Osteoblast (primary cell): ENCODE measurements at regions not wholly inside any gene's neighbourhood (a gene's known extent, or its start where the extent isn't known, plus 50 kb on each side); places are given as distances from the start of the nearest gene placed in this dataset.
A peak's percentile ranks its signal among the peaks of the same experiment; 100 is the strongest.

Experiments used
- DNase-seq: peaks from one replicate; pipeline ENCODE4 v3.0.0; 2011; ENCODE audit warnings: low spot score, mixed read lengths; ENCODE audit not compliant: insufficient read length; ENCODE audit errors: missing footprints
- H2AFZ ChIP-seq: 2 replicates; pipeline ENCODE4 v1.6.0; 2011; ENCODE audit warnings: mild to moderate bottlenecking, low read length
- H3K27ac ChIP-seq: 2 replicates; pipeline ENCODE4 v1.5.1; 2011; ENCODE audit warnings: mild to moderate bottlenecking, low read depth, low read length, moderate library complexity
- H3K27me3 ChIP-seq: 2 replicates; pipeline ENCODE4 v1.6.0; 2012; ENCODE audit warnings: mild to moderate bottlenecking, control low read depth, inconsistent platforms, low read length, moderate library complexity; ENCODE audit not compliant: insufficient read depth
- H3K36me3 ChIP-seq: 2 replicates; pipeline ENCODE4 v1.5.1; 2011; ENCODE audit warnings: mild to moderate bottlenecking, low read length, control low read depth, moderate library complexity; ENCODE audit not compliant: insufficient read depth
- H3K4me1 ChIP-seq: 2 replicates; pipeline ENCODE4 v1.5.1; 2011; ENCODE audit warnings: mild to moderate bottlenecking, low read length, control low read depth, moderate library complexity; ENCODE audit not compliant: insufficient read depth
- H3K4me2 ChIP-seq: 2 replicates; pipeline ENCODE4 v1.6.0; 2011; ENCODE audit warnings: mild to moderate bottlenecking, low read length; ENCODE audit not compliant: insufficient read depth
- H3K4me3 ChIP-seq: fragments of 200-600 bp; sonication (generic); 3 replicates; pipeline ENCODE4 v1.5.1; 2012; ENCODE audit warnings: mild to moderate bottlenecking, low read length, inconsistent platforms; ENCODE audit not compliant: insufficient read depth
- H3K79me2 ChIP-seq: 2 replicates; pipeline ENCODE4 v1.6.0; 2012; ENCODE audit warnings: mild to moderate bottlenecking, low read length, control low read depth, inconsistent platforms; ENCODE audit not compliant: insufficient read depth
- H3K9me3 ChIP-seq: 2 replicates; pipeline ENCODE4 v1.5.1; 2011; ENCODE audit warnings: low read depth, low read length, control low read depth
- H4K20me1 ChIP-seq: 2 replicates; pipeline ENCODE4 v1.6.0; 2012; ENCODE audit warnings: mild to moderate bottlenecking, low read length, control low read depth; ENCODE audit not compliant: insufficient read depth
- TF ChIP-seq, protein P1 (sequence below): IDR thresholded peaks from 2 replicates; pipeline ENCODE4 v1.5.1; 2011; ENCODE audit warnings: mild to moderate bottlenecking, low read depth, low read length, moderate library complexity; ENCODE audit errors: extremely low read depth

DNA sequence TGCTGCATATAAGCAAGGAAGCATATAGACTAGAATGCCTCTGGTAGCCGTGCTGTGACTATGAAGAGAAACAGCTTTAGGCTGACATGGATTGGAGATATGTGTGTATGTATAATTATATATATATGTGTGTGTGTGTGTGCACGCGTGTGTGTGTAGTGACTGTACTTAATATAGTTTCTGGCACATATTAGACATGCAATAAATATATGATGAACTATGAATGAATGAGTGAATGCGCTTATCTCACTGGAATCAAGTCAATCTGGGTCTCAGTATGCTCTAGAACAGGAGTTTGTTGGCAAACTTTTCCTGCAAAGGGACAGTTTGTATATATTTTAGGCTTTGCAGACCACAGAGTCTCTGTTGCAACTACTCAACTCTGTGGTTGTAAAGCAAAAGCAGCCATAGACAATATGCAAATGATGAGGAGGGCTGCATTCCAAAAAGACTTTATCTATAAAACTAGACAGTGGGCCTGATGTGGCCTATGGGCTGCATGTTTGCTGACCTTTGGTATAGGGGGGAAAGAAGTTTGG is 482.9 kb upstream of the USP24 start:
- H3K79me2 ChIP-seq: no peaks in the 10 kb centered on the region
- no peaks in the 10 kb centered on the region for H3K36me3 ChIP-seq
- H2AFZ ChIP-seq: no peak overlapping the region
- peaks cover 50% of the 10 kb centered on the region for H3K4me1 ChIP-seq
- no peak overlapping the region for H3K4me3 ChIP-seq
- no peak for DNase-seq
- H3K4me2 ChIP-seq: no peak overlapping the region
- H4K20me1 ChIP-seq: no peaks in the 10 kb centered on the region
- no peaks in the 10 kb centered on the region for H3K27me3 ChIP-seq
- TF ChIP-seq, protein P1, sequence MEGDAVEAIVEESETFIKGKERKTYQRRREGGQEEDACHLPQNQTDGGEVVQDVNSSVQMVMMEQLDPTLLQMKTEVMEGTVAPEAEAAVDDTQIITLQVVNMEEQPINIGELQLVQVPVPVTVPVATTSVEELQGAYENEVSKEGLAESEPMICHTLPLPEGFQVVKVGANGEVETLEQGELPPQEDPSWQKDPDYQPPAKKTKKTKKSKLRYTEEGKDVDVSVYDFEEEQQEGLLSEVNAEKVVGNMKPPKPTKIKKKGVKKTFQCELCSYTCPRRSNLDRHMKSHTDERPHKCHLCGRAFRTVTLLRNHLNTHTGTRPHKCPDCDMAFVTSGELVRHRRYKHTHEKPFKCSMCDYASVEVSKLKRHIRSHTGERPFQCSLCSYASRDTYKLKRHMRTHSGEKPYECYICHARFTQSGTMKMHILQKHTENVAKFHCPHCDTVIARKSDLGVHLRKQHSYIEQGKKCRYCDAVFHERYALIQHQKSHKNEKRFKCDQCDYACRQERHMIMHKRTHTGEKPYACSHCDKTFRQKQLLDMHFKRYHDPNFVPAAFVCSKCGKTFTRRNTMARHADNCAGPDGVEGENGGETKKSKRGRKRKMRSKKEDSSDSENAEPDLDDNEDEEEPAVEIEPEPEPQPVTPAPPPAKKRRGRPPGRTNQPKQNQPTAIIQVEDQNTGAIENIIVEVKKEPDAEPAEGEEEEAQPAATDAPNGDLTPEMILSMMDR: no peak
- peak overlapping the region; percentile 95 for H3K27ac ChIP-seq
- no peaks in the 10 kb centered on the region for H3K9me3 ChIP-seq

- H3K4me3 ChIP-seq: no peak overlapping the region
- H3K27ac ChIP-seq: peak overlapping the region; percentile 95
- H4K20me1 ChIP-seq: no peaks in the 10 kb centered on the region
- H3K27me3 ChIP-seq: no peaks in the 10 kb centered on the region
- H3K9me3 ChIP-seq: no peaks in the 10 kb centered on the region
- no peak for DNase-seq
- H3K79me2 ChIP-seq: no peaks in the 10 kb centered on the region
- peaks cover 50% of the 10 kb centered on the region for H3K4me1 ChIP-seq
- H3K36me3 ChIP-seq: no peaks in the 10 kb centered on the region
- peak overlapping the region; percentile 7 for H2AFZ ChIP-seq
- no peak overlapping the region for H3K4me2 ChIP-seq
- TF ChIP-seq, protein P1: no peak
These were observed 481.7 kb upstream of the USP24 start for GRCh38 chr1:55696891-55697290.

DNA sequence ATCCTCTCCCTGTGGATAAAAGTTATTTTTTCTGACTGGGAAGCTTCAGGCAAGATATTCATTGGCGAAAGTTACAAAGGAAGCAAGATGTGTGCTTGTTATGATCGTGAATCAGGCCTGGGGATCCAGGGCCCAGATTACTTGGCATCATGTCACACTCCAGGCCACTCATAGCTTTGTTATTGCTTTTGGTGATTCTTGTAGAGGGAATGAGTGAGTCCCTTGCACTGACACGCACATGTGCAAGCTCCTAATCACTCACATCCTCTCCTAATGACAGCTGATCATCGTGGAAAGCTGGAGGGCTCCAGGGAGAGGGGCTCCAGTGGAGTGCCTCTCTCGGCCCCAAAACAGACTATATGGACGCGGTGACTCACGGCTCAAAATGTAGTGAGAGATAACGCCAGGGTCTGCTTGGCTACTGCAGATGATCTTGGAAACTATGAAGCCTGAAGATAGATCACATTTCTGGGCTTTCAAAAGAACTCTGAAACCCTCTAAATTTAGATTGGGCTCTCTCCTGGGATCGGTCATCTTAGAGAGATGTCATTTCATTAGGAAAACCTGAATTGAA is 481.1 kb upstream of the USP24 start:
- DNase-seq: peak; percentile 86
- H2AFZ ChIP-seq: no peak overlapping the region
- H3K9me3 ChIP-seq: no peaks in the 10 kb centered on the region
- H3K4me3 ChIP-seq: no peak overlapping the region
- TF ChIP-seq, protein P1: no peak
- no peaks in the 10 kb centered on the region for H4K20me1 ChIP-seq
- peak overlapping the region; percentile 95 for H3K27ac ChIP-seq
- H3K4me1 ChIP-seq: peaks cover 50% of the 10 kb centered on the region
- H3K4me2 ChIP-seq: peak overlapping the region; percentile 29
- H3K79me2 ChIP-seq: no peaks in the 10 kb centered on the region
- no peaks in the 10 kb centered on the region for H3K27me3 ChIP-seq
- no peaks in the 10 kb centered on the region for H3K36me3 ChIP-seq

- Histone ChIP-seq H3K4me1 (peaks cover 44% of the 10 kb centered on the region), H3K27ac (peak overlapping the region; percentile 95), H3K4me2 (peak overlapping the region; percentile 18), H3K27me3 (no peaks in the 10 kb centered on the region), H3K36me3 (no peaks in the 10 kb centered on the region), H4K20me1 (no peaks in the 10 kb centered on the region), H3K9me3 (no peaks in the 10 kb centered on the region), H2AFZ (peak overlapping the region; percentile 18), H3K4me3 (no peak overlapping the region), H3K79me2 (no peaks in the 10 kb centered on the region)
- DNase-seq: no peak
- TF ChIP-seq, protein P1: no peak
These were observed 480.4 kb upstream of the USP24 start for GRCh38 chr1:55695552-55695951.
